GM19395 (cell line): ENCODE measurements at regions not wholly inside any gene's neighbourhood (a gene's known extent, or its start where the extent isn't known, plus 50 kb on each side); places are given as distances from the start of the nearest gene placed in this dataset.
"Not testable (repeated sequence)": the region's sequence is repeated elsewhere in the genome, so short reads cannot be mapped to it uniquely, and the experiment has no call there.

Experiments
- ATAC-seq: cut with Tn5 transposase; IDR thresholded peaks from one replicate; pipeline ENCODE4 v1.9.1; 2021; ENCODE audit warnings: mild to moderate bottlenecking, moderate library complexity; ENCODE audit not compliant: unreplicated experiment

DNA sequence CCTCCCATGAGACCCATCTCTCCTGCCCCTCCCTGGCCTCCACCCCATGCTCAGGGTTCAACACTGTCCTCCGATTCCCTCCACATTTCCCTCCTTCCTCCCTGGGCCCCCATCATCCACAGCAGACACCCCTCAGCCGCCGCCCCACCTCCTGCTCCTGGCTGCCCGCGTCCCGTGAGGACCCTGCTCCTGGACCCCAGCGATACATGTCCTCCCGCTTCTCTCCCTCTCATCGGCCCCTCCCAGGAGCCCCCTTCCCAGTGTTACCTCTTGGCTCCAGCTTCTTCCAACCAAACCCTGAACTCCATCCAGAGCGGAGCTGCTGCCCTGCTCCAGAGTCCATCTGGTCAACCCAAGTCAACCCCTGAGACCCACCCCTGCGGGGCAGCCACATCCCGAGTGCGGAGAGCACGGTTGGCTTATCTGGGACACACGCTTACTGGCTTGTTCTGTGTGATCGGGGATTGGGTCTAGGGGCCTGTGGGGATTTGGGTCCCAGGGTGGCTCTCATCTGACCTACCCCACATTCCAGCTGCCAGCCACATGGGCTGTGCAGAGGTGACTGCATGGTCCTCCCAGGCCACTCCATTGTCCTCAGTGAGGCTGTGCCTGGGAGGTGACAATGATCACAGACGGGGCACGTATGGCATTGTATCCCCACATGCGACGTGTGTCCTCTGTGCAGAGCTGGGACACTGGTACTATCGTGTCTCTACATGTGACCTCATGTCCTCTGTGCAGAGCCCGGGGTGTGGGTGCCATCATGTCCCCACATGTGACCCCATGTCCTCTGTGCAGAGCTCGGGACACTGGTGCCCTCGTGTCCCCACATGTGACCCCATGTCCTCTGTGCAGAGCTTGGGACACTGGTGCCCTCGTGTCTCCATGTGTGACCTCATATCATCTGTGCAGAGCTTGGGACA lies 333.6 kb downstream of the ADGRD1 start:
- ATAC-seq: no peak

DNA sequence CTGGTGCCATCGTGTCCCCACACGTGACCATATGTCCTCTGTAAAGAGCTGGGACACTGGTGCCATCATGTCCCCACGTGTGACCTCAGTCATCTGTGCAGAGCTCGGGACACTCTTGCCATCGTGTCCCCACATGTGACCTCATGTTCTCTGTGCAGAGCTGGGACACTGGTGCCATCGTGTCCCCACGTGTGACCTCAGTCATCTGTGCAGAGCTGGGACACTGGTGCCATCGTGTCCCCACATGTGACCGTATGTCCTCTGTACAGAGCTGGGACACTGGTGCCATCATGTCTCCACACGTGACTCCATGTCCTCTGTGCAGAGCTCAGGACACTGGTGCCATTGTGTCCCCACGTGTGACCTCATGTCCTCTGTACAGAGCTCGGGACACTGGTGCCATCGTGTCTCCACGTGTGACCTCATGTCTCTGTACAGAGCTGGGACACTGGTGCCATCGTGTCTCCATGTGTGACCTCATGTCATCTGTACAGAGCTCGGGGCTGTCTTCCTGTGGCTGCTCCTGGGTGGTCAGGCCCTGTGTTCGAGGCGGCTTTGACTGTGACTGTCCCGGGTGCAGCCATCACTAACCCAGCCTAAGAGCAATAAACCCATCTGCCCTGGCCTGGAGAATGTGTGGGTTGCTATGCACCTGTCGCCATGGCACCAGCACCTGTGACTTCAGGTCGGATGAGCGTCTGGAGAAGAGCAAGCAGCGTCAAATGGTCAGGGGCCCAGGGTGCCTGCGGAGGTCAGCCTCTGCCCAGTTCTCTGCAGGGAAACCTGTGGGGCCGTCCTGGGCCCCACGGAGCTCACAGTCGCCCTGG lies 334.4 kb downstream of the ADGRD1 start:
- ATAC-seq: no peak

DNA sequence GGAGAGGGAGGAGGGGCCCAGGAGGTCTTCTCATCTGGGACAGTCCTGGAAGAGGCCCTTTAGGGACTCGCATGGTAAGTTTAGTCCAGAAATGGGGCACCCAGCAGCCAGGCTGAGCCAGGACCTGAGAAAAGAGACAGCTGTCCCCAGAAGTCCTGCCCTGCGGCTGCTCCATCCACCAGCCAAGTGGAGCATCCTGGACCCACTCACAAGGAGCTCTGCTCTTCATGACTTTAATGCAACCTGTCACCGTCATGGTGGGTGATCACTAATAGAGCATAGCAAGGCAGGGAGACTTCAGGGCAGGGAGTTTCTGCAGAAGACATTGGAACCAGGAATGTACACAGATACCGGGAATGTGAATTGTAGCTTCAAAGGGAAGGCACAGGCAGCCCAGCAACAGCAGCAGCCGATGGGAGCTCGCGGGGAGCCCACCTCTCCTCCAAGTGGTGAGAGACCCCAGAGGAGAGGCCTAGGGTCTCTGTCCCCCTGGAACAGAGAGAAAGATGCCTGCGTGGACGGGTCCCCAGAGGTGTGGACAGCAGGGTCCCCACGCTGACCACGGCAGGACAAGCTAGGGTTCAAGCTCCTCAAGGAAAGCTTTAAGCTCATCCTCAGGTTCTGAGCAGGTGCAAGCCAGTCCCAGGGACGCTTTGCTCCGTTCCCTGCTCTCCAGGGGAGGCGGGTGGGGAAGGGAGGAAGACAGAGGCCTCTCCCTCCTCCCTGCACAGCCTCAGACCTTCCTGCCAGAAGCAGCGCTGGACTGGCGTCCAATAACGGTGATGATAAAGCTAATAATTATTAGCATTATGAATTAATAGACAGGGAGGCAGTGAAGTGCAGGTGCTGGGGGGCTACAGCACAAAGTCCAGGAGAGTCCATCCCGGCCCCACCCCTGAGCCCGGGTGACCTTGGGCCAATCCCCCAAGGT lies 335.3 kb downstream of the ADGRD1 start:
- ATAC-seq: not testable (repeated sequence)

DNA sequence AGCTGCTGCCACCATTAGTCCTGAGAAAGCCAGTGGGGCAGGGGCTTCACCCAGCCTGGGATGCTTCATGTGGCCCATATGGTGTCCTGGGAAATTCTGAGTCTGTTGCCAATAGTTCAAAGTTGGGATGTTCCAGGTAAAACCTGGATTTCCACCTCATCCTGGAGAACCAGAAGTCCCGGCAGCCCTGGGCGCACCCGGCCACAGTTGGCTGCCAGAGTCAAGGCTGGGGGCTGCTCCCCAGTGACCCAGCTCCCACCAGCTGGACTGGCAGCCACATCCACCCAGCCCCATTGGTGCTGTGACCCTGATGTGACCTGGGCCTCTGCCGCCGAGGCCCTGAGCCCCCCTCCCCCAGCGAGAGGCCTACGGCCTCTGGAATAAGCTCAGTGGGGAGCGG lies 336.1 kb downstream of the ADGRD1 start:
- not testable (repeated sequence) for ATAC-seq

DNA sequence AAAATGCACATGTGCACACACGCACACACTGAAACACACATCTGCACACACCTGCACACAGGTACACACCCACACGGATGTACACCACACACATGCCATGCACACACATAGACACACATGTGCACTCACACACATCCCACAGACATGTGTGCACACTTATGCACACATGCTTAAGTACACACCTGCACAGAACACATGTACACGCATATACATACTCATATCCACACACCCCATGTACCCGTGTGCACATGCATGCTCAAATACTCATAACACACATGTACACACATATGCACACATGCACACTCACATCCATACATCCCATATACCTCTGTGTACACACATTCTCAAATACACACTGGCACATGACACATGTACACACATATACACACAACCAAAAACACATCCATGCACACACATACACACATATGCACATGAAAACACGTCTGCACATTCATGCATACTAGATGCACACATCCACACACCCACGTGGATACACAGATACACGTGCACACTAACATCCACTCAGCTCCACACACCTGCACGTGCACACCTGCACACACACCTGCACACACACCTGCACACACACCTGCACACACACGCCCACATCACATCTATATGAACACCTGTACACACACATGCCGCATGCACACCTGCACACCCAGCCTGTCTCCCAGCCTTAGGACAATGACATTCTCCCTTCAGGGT lies 336.7 kb downstream of the ADGRD1 start:
- ATAC-seq: no peak

DNA sequence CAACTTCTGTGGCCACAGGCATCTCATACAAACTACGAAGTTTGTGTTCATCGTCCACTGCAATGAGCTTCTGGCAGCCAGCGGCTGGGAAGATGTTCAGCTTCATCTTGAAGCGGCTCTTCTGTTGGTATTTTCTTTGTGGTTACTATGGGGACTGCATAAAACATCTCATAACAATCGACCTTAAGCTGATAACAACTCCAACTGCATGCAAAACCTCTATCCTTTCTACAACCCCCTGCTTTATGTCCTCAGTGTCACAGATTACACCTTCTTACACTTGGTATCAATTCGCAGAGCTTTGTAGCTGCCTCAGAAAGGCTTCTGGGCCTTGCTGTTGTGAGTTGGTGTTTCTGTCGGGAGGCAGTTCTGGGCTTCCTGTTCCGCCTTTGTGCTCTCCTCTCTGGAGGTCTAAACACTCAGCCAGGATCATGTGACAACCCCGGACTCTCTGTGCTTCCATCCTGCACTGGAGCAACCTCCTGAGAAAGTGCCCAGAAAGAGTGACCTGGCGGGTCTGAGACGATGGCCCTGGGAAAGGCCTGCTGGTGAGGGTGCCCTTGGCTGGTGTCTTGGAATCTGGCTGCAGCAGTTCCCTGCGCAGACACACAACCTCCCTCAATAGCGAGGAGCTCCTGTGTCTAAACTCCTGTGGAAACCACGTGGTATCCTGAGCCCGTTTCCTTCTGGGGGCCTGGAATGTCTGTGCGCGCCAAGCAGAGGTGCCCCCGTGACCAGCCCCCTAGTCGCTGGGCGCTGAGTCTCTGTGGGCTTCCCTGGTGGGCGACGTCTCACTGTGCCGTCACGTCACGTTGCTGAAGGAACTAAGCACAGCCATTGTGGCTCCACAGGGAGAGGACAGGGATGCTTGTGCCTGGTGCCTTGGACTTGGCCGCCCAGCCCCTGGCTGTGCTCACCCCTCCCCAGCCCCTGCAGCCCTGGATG lies 339.6 kb downstream of the ADGRD1 start:
- not testable (repeated sequence) for ATAC-seq

DNA sequence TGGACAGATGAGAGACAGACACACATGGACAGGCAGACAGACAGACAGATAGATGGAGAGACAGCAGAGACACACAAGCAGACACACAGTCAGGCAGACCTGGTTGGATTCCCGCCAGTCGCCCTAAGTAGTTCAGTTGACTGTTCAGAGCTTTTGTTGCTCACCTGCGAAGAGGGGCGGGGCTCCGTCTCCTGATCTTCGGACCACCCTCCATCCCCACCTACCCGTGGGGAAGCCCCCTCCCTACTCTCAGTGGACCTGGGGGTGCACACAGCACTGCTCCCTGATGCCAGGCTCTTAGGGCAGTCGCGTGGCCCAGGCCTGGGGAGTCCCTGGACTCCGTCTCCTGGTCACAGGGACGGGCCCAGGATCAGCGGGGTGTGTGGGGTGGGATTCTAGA lies 341.0 kb downstream of the ADGRD1 start:
- ATAC-seq: not testable (repeated sequence)

DNA sequence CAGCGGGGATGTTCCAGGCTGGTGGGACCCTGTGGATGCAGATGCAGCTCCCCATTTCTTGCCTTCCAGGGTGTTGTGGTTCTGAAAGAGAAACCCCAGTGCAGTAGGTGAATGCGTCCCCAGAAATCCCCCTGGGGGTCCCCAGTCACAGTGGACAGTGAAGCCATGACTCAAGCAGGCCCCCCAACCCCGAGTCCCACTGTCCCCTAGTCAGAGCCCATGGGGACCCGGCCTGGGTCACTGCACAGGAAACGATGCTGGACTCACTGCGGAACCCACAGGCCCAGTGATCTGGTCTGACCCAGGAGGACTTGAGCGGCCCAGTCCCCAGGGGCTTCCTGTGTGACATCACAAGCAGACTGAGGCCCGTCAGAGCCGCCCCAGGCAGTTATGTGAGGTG lies 341.4 kb downstream of the ADGRD1 start:
- not testable (repeated sequence) for ATAC-seq

DNA sequence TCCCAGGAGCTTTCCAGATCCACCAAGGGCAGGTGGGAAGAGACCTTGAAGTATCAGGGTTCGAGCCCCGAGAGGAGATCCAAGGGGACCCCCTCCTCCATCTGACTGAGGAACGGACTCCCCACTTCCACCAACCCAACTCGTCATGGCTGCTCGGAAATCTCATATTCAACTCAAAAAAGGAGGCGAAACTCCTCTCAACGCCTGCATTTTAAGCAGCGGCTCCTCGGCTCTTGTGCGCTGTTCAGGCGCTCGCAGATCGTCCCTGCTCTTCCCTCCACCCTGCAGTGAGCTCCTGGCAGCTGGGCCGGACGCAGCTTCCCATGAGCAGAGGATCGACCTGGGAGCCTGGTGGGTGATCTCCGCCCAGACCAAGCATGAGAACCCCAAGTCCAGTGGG lies 341.9 kb downstream of the ADGRD1 start:
- ATAC-seq: not testable (repeated sequence)

DNA sequence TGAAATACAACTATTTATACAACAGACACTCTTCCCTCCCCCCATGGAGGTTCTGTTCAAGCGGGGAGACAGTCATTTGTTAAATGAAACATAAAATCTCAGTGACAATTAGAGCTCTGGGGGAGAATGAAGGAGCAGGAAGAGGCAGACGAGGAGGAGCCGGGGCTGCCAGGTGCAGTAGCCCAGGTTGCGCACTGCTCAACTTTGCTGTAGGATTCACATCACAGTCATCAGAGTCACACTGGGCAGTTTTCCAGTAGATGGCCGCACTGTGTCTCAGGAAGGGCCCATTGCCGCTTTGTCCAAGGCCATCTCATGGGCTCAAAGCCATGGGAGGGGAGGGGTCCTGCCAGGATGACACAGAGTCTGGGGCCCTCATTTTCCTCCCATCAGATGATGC lies 342.4 kb downstream of the ADGRD1 start:
- ATAC-seq: not testable (repeated sequence)

DNA sequence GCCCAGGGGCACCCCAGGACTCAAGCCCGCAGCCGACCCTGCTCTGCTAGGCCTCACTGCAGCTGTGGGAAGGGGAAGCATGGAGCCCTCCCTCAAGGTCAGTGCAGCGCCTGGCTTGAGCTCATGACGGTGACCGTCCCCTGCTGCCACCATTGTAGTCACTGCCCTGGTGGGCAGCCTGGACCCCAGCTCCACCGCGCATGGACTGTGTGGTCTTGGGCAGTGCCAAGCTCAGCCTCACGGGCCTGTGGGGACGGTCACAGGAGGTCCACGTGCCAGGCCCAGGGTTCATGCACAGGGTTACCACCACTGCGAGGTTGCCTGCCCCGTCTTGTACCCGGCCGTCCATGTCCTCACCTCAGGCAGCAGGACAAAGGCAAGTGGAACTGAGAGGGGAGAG lies 342.9 kb downstream of the ADGRD1 start:
- ATAC-seq: not testable (repeated sequence)

DNA sequence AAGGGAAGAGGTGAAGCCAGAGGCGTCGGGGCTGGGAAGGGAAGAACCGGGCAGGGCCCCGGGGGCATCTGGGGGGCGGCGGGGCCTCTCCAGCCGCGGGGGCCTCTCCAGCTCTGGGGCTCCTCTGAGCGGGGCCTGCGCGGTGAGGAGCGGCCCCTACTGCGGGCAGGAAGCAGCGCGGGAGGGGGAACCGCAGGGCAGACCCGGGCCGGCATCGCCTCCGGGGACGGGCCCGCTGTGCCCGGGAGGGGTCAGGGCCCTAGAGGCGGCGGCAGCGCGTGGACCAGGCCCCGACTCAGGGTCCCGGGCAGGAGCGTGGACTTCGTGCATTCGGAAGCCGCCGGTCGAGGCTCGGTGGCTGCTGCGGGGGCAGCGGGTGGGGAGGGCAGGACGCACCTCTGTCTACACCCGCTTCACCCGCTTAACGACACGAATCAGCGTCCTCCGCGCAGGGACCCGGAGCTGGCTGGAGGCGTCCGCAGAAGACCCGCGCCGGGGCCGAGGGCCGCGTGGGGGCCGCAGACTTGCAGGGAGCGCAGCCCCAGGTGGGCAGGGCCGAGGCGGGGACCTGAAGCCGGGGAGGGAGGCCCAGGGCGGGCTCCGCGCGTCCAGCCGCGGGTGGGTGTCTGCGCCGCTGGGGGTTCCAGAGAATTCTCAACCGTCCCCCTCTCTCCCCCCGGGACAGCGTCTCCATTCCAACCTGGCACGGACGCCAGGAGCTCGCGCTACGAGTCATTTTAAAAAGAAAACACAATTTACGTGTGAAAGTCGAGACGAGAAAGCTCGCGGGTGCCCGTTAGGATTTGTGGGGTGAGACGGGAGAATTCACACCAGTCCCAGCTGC lies 345.0 kb downstream of the ADGRD1 start:
- not testable (repeated sequence) for ATAC-seq

DNA sequence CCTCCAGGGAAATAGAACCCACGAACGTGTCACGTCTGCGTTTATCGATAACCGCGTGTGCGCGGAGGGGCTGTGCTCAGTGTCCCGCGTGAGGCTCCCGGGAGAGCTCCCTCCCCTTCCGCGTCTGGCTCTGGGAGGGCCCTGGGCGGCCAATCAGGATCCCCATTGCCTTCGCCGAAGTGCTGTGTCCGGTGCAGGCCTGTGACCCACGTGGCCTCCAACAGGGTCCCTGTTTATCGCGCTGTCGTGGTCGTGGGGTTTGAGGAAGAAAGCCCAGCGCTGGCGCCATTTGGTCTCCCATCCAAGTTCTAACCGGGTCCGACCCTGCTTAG lies 345.6 kb downstream of the ADGRD1 start:
- ATAC-seq: not testable (repeated sequence)

DNA sequence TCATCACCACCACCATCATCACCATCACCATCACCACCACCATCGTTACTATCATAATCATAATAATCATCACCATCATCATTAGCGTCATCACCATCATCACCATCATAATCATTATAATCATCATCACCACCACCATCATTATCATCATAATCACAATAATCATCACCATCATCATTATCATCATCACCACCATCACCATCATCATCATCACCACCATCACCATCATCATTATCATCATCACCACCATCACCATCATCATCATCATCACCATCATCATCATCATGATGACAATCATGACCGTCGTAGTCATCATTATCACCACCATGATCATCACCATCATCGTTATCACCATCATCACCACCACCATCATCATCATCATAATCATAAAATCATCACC lies 349.9 kb downstream of the ADGRD1 start:
- ATAC-seq: not testable (repeated sequence)

DNA sequence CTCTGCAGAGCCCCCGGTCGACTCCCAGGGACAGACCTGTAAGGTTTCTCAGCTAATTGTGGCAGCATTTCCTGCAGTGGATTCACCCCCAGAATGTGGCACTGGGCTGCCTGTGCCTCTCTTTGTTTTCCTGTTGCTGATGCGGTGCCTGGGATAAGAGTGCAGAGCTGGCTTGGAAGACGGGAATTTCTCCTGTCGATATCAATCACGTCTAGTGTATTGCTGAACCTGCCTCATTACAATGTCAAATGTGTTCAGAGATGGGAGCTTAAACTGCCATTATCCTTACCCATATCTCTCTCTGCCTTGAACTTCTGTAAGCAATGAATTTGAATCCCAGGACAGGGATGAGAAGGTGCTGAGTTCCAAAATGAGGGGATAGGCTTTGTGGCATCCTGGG lies 350.9 kb downstream of the ADGRD1 start:
- ATAC-seq: not testable (repeated sequence)

DNA sequence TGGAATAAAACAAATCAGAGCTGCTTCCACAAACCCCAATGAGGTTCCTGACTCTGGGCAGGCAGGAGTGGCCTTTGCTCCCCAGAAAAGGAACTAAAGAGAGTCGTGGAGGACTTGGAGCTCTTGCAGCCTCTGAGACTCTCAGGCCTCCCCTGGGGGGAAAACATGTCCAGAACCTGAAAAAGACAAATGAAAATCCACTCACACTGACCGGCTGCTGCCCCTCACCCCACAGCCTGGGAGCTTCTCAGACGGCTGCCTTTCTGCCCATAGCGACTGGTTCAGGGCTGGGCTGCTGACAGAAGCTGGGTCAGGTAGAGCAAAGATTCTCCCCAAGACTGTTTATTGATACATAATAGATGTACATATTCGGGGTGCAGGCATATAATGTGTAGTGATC lies 356.0 kb downstream of the ADGRD1 start:
- ATAC-seq: no peak

DNA sequence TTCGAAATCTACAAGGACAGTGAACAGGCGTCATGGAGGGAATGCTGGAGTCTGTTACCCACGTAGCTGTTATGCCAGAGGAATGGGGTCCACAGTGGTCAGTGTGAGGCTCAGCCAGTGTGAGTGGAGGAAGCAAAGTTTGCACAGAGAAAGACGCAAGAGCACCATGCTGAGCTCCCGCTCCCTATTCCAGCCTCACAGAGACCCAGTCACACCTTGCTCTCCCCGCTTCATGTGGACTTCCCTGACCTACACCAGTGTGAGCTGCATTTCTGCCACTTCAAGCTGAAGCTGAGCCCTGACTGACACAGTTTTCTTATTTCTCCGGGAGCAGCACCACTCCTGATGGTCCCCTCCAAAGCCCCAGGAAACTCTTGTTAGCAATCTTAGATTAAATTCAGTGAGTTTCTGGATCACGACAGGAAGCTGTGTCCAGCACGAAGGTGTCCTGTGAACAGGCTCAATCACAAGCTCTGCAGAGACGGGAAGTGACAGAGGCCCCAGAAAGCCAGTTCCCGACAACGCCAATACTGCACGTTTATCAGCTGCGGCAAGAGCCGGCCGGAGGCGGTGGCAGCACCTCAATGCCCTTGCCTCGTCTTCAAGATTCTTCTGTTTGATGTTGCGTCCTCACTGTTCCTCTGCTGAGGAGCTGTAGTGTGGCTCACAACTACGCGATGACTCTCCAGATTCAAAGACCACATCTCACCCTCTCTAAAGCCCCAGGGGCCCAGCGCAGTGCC lies 356.7 kb downstream of the ADGRD1 start:
- ATAC-seq: not testable (repeated sequence)
